ENCODE measurements at regions not wholly inside any gene's neighbourhood (a gene's known extent, or its start where the extent isn't known, plus 50 kb on each side); places are given as distances from the start of the nearest gene placed in this dataset.

- TF ChIP-seq CHD7 (IDR thresholded peaks at IDR 0.05; ENCODE audit: insufficient replicate concordance, low read length): no peak
- no peak for TF ChIP-seq SIRT6 (IDR thresholded peaks at IDR 0.05; ENCODE audit: low read length)
- no peak for TF ChIP-seq GTF2F1 (IDR thresholded peaks at IDR 0.05; ENCODE audit: borderline replicate concordance, low read depth, low read length)
- TF ChIP-seq BRCA1 (IDR thresholded peaks at IDR 0.05; ENCODE audit: low read depth, low read length): no peak
- TF ChIP-seq HDAC2 (IDR thresholded peaks at IDR 0.05; ENCODE audit: borderline replicate concordance in 1 of 2, low read depth in 2 of 2, low read length in 2 of 2): no peak
- TF ChIP-seq ATF2 (IDR thresholded peaks at IDR 0.05; ENCODE audit: low read length): no peak
- no peak for TF ChIP-seq PHF8 (conservative IDR thresholded peaks at IDR 0.05; ENCODE audit: low read depth, low read length)
These were observed 56.9 kb upstream of the GSC start (continued) for GRCh38 chr14:94826774-94827173.

Data from H1 (cell line).